Vagina (tissue), 2 donors: ENCODE measurements at regions not wholly inside any gene's neighbourhood (a gene's known extent, or its start where the extent isn't known, plus 50 kb on each side); places are given as distances from the start of the nearest gene placed in this dataset.

Source experiments
- POLR2A ChIP-seq, 2 donors: fragments of 450-650 bp; IDR thresholded peaks; one replicate each; pipeline ENCODE4 v1.6.1; 2017; ENCODE audit warnings: antibody characterized with exemption in 2 of 2, mild to moderate bottlenecking in 2 of 2, moderate library complexity in 2 of 2
- POLR2AphosphoS5 ChIP-seq, 2 donors: sonication (generic); formaldehyde crosslinking; IDR thresholded peaks; one replicate each; pipeline ENCODE4 v1.9.0; 2017; ENCODE audit warnings: antibody characterized with exemption in 2 of 2, mild to moderate bottlenecking in 2 of 2, low read depth in 1 of 2; ENCODE audit not compliant: insufficient read depth in 1 of 2
- TF ChIP-seq, protein P1 (sequence below), 3 experiments: fragments of 450-650 bp in 2 of 3; fragments of 200-600 bp in 1 of 3; sonication (generic) in 1 of 3; IDR thresholded peaks; one replicate each; pipeline ENCODE4 v1.5.1; 2017 to 2019; ENCODE audit warnings: antibody characterized with exemption in 3 of 3, mild to moderate bottlenecking in 2 of 3, moderate library complexity in 2 of 3

DNA sequence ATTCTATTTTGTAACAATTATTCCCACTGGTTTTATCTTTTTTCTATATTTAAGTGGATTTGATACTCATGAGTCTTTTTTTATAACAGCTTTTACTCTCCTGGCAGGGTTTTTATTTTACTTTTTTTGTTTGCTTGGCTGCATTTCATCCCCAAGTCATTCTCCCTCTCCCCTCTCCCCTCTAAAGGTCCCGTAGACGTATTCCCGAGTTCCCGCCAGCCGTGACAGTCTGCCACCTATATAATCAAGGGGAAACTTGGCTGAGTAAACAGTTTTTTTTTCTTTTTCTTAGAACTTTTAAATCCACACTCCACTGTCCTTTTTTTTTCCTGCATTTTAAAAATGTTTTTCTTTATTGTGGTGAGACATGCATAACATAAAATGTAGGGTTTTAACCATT, 433.1 kb upstream of the HS6ST1 start:
- TF ChIP-seq, protein P1, sequence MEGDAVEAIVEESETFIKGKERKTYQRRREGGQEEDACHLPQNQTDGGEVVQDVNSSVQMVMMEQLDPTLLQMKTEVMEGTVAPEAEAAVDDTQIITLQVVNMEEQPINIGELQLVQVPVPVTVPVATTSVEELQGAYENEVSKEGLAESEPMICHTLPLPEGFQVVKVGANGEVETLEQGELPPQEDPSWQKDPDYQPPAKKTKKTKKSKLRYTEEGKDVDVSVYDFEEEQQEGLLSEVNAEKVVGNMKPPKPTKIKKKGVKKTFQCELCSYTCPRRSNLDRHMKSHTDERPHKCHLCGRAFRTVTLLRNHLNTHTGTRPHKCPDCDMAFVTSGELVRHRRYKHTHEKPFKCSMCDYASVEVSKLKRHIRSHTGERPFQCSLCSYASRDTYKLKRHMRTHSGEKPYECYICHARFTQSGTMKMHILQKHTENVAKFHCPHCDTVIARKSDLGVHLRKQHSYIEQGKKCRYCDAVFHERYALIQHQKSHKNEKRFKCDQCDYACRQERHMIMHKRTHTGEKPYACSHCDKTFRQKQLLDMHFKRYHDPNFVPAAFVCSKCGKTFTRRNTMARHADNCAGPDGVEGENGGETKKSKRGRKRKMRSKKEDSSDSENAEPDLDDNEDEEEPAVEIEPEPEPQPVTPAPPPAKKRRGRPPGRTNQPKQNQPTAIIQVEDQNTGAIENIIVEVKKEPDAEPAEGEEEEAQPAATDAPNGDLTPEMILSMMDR (IDR thresholded peaks at IDR 0.05): no peak
- TF ChIP-seq POLR2AphosphoS5 (IDR thresholded peaks at IDR 0.05; ENCODE audit: insufficient read depth in 1 of 2, low read depth in 1 of 2) (no peak), POLR2A (IDR thresholded peaks at IDR 0.05) (no peak)
